ENCODE measurements at regions not wholly inside any gene's neighbourhood (a gene's known extent, or its start where the extent isn't known, plus 50 kb on each side); places are given as distances from the start of the nearest gene placed in this dataset.

GRCh38 chr13:109500146-109500773, 286.1 kb downstream of the IRS2 start:
- TF ChIP-seq CTCF (IDR thresholded peaks at IDR 0.05; ENCODE audit: unreplicated experiment in 3 of 3): peak in 1 of 3 experiments; percentile 11

GRCh38 chr13:109497917-109498316, 288.5 kb downstream of the IRS2 start:
- TF ChIP-seq CTCF (IDR thresholded peaks at IDR 0.05; ENCODE audit: unreplicated experiment in 3 of 3): no peak
- Mint-ChIP-seq H3K4me1 (peaks cover 4% of the 10 kb centered on the region), H3K4me3 (no peak overlapping the region), H3K9me3 (no peaks in the 10 kb centered on the region), H3K27me3 (ENCODE audit: low read depth) (peaks cover 11% of the 10 kb centered on the region), H3K27ac (no peak overlapping the region), H3K36me3 (ENCODE audit: low read depth) (no peaks in the 10 kb centered on the region)

More at GRCh38 chr13:109500146-109500773, 286.1 kb downstream of the IRS2 start:
- no peak overlapping the region for H3K4me3 Mint-ChIP-seq
- no peaks in the 10 kb centered on the region for H3K36me3 Mint-ChIP-seq (ENCODE audit: low read depth)
- peaks cover 4% of the 10 kb centered on the region for H3K4me1 Mint-ChIP-seq
- peaks cover 9% of the 10 kb centered on the region for H3K9me3 Mint-ChIP-seq
- no peak overlapping the region for H3K27ac Mint-ChIP-seq
- H3K27me3 Mint-ChIP-seq (ENCODE audit: low read depth): peaks cover 11% of the 10 kb centered on the region

GRCh38 chr13:109496216-109496615, 290.2 kb downstream of the IRS2 start:
- Mint-ChIP-seq H3K4me3 (no peak overlapping the region), H3K36me3 (ENCODE audit: low read depth) (no peaks in the 10 kb centered on the region), H3K4me1 (peaks cover 4% of the 10 kb centered on the region), H3K27me3 (ENCODE audit: low read depth) (peaks cover 11% of the 10 kb centered on the region), H3K27ac (no peak overlapping the region), H3K9me3 (no peaks in the 10 kb centered on the region)
- TF ChIP-seq CTCF (IDR thresholded peaks at IDR 0.05; ENCODE audit: unreplicated experiment in 3 of 3): no peak

- TF ChIP-seq CTCF (IDR thresholded peaks at IDR 0.05; ENCODE audit: unreplicated experiment in 3 of 3): no peak
- H3K4me3 Mint-ChIP-seq: no peak overlapping the region
Measured at GRCh38 chr13:109494925-109495369, 291.4 kb downstream of the IRS2 start.

GRCh38 chr13:109485136-109485794, 301.1 kb downstream of the IRS2 start:
- peaks cover 6% of the 10 kb centered on the region for H3K27me3 Mint-ChIP-seq (ENCODE audit: low read depth)
- TF ChIP-seq CTCF (IDR thresholded peaks at IDR 0.05; ENCODE audit: unreplicated experiment in 3 of 3): no peak
- peaks cover 5% of the 10 kb centered on the region for H3K4me1 Mint-ChIP-seq
- H3K36me3 Mint-ChIP-seq (ENCODE audit: low read depth): no peaks in the 10 kb centered on the region
- peak overlapping the region in 2 of 3 experiments; percentile 44 to 63 for H3K27ac Mint-ChIP-seq
- H3K9me3 Mint-ChIP-seq: peaks cover 9% of the 10 kb centered on the region
- H3K4me3 Mint-ChIP-seq: no peak overlapping the region

More at GRCh38 chr13:109494925-109495369, 291.4 kb downstream of the IRS2 start:
- Mint-ChIP-seq H3K36me3 (ENCODE audit: low read depth) (no peaks in the 10 kb centered on the region), H3K27me3 (ENCODE audit: low read depth) (peaks cover 8% of the 10 kb centered on the region), H3K4me1 (no peaks in the 10 kb centered on the region), H3K27ac (no peak overlapping the region), H3K9me3 (no peaks in the 10 kb centered on the region)
